AG09309 (cell line): ENCODE measurements at regions not wholly inside any gene's neighbourhood (a gene's known extent, or its start where the extent isn't known, plus 50 kb on each side); places are given as distances from the start of the nearest gene placed in this dataset.

Source experiments
- DNase-seq: peaks from one replicate; pipeline ENCODE4 v3.0.0-alpha.2; 2010; ENCODE audit warnings: low read depth
- H3K4me3 ChIP-seq: 2 replicates; pipeline ENCODE4 v1.5.1; 2011; ENCODE audit warnings: mild to moderate bottlenecking, low read depth, low read length, moderate library complexity; ENCODE audit not compliant: control insufficient read depth
- TF ChIP-seq, protein P1 (sequence below): IDR thresholded peaks from 2 replicates; pipeline ENCODE4 v1.5.1; 2011; ENCODE audit warnings: mild to moderate bottlenecking, low read depth, low read length, inconsistent platforms; ENCODE audit not compliant: insufficient read depth, control insufficient read depth; ENCODE audit errors: missing control alignments

GRCh38 chr21:14830307-14830706 lies 234.5 kb downstream of the NRIP1 start:
- TF ChIP-seq, protein P1, sequence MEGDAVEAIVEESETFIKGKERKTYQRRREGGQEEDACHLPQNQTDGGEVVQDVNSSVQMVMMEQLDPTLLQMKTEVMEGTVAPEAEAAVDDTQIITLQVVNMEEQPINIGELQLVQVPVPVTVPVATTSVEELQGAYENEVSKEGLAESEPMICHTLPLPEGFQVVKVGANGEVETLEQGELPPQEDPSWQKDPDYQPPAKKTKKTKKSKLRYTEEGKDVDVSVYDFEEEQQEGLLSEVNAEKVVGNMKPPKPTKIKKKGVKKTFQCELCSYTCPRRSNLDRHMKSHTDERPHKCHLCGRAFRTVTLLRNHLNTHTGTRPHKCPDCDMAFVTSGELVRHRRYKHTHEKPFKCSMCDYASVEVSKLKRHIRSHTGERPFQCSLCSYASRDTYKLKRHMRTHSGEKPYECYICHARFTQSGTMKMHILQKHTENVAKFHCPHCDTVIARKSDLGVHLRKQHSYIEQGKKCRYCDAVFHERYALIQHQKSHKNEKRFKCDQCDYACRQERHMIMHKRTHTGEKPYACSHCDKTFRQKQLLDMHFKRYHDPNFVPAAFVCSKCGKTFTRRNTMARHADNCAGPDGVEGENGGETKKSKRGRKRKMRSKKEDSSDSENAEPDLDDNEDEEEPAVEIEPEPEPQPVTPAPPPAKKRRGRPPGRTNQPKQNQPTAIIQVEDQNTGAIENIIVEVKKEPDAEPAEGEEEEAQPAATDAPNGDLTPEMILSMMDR: no peak
- no peak overlapping the region for H3K4me3 ChIP-seq
- DNase-seq: no peak

- no peak for DNase-seq
- TF ChIP-seq, protein P1: no peak
- no peak overlapping the region for H3K4me3 ChIP-seq
Measured at GRCh38 chr21:14829685-14830084, 235.1 kb downstream of the NRIP1 start.

- no peak for DNase-seq
- TF ChIP-seq, protein P1: no peak
- H3K4me3 ChIP-seq: no peak overlapping the region
Measured at GRCh38 chr21:14827468-14827867, 237.3 kb downstream of the NRIP1 start.

DNA sequence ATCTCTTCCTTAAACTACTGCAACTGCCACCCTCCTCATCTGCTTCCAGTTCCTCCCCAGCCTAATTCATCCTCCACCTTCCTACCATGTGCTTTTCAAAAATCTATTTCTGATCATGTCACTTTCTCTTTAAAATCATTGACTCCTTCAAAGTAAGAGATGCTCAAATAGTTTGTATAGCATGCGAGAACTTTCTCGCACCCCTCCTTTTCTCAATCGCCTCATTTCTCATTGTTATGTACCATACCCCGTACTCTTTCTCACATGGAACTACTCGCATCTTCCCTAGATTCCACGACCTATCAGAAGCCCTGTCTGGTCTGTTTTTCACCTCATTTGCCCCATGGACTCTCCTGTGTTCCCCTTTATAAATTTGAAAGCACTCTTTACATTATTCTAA lies 238.2 kb downstream of the NRIP1 start:
- TF ChIP-seq, protein P1: no peak
- no peak for DNase-seq
- H3K4me3 ChIP-seq: no peak overlapping the region

- H3K4me3 ChIP-seq: no peak overlapping the region
- DNase-seq: no peak
- TF ChIP-seq, protein P1: no peak
Measured at GRCh38 chr21:14825514-14825974, 239.3 kb downstream of the NRIP1 start.

DNA sequence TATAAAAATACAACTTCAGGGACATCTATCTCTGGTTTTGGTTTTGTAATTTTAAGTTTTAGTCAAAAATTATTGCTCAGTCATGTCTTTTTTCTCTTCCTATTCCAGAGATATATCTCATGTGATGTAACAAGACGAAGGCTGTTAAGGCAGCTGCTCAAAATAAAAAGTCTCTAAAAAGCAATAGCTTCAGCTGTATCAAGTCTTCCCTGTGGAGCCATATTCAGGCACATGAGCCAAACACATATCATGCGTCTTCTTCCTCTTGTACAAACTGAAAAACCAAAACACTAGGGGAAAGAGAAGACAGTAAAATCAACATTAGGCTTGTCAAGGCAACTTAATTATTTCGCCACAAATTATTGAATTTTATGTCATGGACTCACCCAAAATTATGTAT lies 240.7 kb downstream of the NRIP1 start:
- DNase-seq: no peak
- H3K4me3 ChIP-seq: no peak overlapping the region
- TF ChIP-seq, protein P1: no peak

DNA sequence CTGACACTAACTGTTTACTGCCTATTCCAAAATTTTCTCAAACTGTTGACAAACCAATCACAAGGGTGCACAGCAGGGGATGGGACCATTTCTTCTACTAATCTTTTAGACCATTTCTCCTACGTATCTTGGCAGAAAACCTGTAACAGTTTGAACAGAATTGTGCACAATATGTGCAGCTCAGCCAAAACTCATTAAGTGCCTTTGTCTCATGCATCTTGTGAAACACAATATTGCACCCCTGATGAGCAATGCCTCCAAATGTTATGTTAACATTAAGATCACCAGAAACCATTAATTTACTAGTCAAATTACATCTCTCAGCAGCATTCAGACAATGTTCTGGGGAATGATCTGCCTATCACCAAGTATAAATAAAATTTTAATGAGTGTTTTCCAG lies 247.5 kb downstream of the NRIP1 start:
- no peak for DNase-seq
- no peak overlapping the region for H3K4me3 ChIP-seq
- TF ChIP-seq, protein P1: no peak
